HG03442 (cell line): ENCODE measurements at regions not wholly inside any gene's neighbourhood (a gene's known extent, or its start where the extent isn't known, plus 50 kb on each side); places are given as distances from the start of the nearest gene placed in this dataset.

Experiments used
- ATAC-seq: cut with Tn5 transposase; IDR thresholded peaks from one replicate; pipeline ENCODE4 v1.9.1; 2021; ENCODE audit warnings: mild to moderate bottlenecking, moderate library complexity; ENCODE audit not compliant: unreplicated experiment

DNA sequence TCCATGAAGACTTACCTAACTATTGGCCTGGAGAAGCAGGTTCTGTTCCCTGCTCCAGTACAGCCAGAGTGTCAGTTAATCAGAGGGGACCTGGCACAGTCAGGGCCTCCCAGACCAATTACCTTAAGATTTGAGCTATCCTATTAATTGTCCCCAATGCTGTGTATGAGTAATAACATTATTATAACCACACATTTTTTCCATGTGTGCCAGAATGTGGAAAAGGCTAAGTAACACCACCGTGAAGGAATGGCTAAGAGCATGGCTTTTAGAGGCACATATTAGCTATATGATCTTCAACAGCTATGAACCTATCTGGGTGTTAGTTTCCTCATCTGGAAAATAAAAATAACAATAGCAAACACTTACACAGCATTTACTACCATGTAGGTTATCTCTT is 111.1 kb upstream of the RAP1B start:
- ATAC-seq: no peak

GRCh38 chr12:68501226-68501625 is 109.5 kb upstream of the RAP1B start:
- ATAC-seq: no peak

DNA sequence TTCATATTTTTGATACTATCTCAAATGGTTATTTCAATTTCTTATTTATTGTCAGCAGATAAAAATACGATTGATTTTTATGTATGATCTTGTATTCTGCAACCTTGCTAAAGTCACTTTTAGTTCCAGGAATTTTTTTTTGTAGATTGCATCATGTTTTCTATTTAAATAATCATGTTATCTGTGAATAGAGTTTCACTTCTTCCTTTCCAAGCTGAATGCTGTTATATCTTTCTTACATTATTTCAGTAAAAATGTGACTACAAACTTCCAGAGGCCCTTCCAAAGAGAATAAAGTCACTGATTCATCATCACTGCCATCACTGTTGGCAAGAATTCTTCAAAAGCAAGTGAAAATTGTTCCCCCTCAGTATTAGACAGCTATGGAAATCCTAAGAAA is 104.7 kb upstream of the RAP1B start:
- ATAC-seq: no peak

DNA sequence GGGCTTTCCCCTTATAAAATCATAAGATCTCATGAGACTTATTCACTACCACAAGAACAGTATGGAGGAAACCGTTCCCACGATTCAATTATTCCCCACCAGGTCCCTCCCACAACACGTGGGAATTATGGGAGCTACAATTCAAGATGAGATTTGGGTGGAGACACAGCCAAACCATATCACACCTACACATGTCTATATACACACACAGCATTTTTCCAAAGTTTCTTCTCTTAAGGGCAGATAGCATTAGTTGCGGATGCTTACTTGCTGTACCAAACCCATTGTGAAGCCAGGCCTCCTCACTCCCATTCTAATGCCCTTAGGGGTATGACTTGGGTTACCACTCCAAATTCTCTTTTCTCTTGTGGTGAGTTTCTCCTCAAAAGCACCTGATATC is 104.1 kb upstream of the RAP1B start:
- ATAC-seq: no peak

DNA sequence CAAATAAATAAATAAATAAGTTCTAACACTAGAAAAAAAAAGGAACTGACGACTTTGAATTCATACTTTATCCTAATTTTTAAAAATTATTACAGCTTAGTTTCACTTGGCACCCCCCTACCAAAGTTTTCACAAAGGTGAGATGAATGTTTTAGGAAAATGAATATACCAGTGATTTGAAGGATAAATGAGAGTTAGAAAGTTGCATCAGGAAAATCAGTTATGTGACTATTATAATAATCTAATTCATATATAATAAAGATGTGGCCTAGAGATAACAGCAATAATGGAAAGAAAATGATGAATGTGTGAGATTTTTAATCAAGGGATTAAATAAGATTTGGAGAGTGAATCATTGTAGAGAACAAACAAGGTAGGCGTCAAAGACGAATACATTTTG is 103.0 kb upstream of the RAP1B start:
- no peak for ATAC-seq

- no peak for ATAC-seq
These were observed 102.1 kb upstream of the RAP1B start for GRCh38 chr12:68508576-68508975.

- ATAC-seq: no peak
These were observed 101.5 kb upstream of the RAP1B start for GRCh38 chr12:68509242-68509641.

GRCh38 chr12:68510397-68510796 is 100.3 kb upstream of the RAP1B start:
- no peak for ATAC-seq

DNA sequence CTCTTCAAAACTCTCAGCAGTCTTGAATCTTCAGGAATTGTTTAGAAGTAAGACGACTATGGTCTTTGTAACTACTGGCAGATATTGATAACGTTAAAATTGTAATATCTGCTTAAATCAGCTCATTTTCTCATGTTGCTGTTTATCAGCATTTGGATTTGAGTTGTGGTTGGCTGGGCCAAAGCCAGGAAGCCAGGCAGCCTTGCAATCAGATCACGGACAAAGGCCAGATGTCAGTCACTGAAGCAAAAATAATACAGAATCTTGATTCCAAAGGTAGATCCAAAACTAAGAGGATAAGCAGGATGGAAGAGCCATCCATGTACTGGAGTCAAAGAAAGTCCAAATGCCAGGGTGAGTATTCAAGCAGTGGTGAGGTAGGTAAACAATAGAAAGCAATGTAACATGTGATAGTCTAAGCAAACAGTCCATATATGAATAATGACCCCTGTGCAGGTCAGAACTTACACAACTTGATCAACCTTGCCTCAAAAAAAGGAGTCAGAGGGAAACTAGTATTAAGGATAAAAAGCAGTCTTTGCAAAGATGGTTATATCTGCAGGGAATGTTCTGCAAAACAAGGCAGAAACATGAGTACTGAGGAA is 95.8 kb upstream of the RAP1B start:
- ATAC-seq: no peak

DNA sequence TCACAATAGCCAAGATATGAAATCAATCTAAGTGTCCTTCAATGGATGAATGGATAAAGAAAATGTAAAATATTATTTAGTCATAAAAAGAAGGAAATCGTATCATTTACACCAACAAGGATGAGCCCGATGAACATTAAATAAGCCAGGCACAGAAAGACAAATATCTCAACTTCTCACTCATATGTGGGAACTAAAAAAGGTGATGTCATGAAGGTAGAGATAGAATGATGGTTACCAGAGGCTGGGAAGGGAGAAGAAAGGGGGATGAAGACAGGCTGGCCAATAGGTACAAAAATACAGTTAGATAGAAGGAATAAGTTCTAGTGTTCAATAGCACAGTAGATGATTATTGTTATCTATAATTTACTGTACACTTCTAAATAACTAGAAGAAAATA is 94.9 kb upstream of the RAP1B start:
- ATAC-seq: no peak

DNA sequence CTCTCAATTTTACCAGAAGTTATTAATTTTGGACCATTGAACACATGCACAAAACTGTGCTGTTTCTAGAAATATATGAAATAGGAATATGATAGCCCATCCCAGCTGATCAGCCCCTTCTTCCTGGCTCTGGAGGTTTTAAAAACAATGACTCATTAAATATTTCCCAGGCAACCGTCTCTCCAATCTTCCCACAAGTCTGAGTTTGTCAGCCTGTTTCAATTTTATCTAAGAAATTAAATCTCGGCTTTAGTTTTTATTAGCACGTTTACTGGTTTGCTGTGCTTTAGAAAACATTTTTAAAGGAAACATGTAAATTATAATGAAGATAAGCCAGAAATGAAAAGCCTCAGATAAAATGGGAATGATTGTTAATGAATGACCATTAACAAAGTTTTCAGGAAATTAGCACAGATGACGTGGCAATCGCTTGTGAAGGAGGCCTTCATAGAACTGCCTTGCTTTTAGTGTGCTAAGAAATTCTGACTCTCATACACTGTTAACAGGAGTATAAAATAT is 89.3 kb upstream of the RAP1B start:
- no peak for ATAC-seq

DNA sequence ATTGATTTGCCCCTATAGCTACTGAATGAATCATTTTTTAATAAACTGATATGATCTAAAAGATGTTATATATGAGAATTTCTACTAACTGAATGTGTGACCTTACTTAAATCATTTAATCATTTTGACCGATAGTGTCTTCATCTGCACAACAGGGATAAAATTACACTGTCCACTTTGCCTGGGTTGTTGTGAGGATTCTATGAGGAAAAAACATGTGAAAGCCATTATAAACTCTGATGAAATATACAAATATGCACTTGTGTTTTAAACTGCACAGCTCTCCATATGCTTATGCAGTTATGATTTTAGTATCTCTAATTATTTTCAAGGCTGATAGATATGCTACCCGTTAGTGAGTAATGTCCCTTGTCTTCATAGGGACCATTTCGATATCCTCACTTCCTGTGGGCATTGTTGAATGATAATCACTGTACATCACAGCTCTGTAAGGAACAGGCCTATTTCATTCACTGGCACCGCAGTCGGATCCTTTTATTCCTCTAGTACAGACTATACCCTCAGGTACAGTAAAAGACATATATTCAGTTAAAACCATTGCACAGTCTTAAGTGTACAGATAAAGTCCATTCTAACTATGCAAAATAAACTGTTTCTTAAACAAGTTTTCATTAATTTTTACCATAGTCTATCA is 88.7 kb upstream of the RAP1B start:
- ATAC-seq: no peak

- no peak for ATAC-seq
These were observed 81.2 kb upstream of the RAP1B start for GRCh38 chr12:68529466-68529865.

DNA sequence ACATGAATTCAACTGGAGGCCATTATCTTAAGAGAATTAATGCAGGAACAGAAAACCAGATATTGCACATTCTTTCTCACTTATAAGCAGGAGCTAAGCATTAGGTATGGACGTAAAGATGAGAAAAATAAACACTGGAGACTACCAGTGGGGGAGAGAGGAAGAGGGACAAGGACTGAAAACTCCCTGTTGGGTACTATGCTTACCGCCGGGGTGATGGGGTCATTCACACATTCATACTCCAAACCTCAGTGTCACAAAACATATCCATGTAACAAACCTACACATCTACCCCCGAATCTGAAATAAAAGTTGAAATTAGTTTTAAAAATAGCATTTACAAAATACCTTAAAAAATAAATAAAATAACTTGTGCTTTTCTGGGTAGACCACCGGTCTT is 80.8 kb upstream of the RAP1B start:
- ATAC-seq: no peak

GRCh38 chr12:68530299-68530698 is 80.4 kb upstream of the RAP1B start:
- ATAC-seq: no peak

- no peak for ATAC-seq
These were observed 79.7 kb upstream of the RAP1B start for GRCh38 chr12:68530965-68531364.

DNA sequence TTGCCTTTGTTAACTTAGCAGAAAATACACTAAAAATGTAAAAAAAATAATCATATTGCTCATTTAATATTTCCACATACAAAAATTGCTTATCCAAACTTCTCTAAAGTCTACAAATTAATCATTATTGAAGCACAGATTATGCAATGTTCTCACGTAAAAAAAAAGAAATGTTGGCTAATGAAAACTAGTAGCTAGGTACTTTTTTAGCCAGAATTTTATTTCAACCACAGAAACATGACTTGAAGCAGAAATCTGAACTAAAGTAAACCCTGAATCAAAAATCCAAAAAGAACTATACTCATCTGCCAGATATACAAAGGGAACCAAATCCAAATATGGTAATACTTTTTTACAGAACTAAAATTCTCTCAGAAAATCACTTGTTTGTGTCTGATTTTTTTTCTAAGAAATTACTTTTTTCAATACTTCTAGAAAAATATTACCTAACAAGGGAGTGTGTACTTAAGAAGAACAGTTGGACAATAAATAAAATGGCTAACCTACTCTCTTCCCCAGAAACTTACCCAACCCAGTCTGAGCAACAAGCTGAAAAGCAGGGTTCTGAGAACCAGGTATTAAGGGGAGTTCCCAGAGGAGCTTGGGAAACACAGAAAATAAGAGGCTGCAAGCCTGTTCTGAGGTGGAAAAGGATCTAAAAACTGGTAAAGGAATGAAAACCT is 78.4 kb upstream of the RAP1B start:
- no peak for ATAC-seq

- ATAC-seq: no peak
These were observed 77.8 kb upstream of the RAP1B start for GRCh38 chr12:68532887-68533248.

GRCh38 chr12:68534108-68534507 is 76.6 kb upstream of the RAP1B start:
- no peak for ATAC-seq

DNA sequence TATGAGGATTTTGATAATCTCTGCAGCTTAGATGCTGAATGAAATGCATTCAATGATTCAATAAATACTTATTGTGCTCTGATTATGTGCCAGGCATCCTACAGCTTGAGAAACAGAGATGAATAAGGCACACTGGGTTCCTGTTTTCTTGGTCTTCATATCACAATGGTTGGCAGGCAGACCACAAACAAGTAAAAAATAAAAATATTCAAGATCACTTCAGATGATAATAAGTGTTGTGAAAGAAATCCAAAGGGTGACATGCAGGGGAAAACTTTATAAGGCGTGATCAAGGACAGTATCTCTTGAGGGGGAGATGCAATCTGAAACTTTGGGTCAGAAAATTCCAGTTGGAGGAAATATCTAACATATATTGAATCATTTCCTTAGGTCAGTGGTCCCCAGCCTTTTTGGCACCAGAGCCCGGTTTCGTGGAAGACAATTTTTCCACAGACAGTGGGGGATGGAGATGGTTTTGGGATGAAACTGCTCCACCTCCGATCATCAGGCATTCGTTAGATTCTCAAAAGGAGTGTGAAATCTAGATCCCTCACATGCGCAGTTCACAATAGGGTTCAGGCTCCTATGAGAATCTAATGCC is 73.7 kb upstream of the RAP1B start:
- ATAC-seq: no peak

- no peak for ATAC-seq
These were observed 73.1 kb upstream of the RAP1B start for GRCh38 chr12:68537571-68537970.
